ENCODE measurements at regions not wholly inside any gene's neighbourhood (a gene's known extent, or its start where the extent isn't known, plus 50 kb on each side); places are given as distances from the start of the nearest gene placed in this dataset.

GRCh38 chr10:108436096-108436495 is 1271.6 kb upstream of the SORCS1 start (continued):
- TF ChIP-seq TBP (IDR thresholded peaks at IDR 0.05; ENCODE audit: low read depth, low read length) (no peak), CREB1 (IDR thresholded peaks at IDR 0.05) (no peak), CEBPB (IDR thresholded peaks at IDR 0.05; ENCODE audit: low read depth, low read length) (no peak), BCL11A (IDR thresholded peaks at IDR 0.05; ENCODE audit: low read depth in 2 of 2, low read length in 2 of 2) (no peak)
- TF ChIP-seq, protein P1, sequence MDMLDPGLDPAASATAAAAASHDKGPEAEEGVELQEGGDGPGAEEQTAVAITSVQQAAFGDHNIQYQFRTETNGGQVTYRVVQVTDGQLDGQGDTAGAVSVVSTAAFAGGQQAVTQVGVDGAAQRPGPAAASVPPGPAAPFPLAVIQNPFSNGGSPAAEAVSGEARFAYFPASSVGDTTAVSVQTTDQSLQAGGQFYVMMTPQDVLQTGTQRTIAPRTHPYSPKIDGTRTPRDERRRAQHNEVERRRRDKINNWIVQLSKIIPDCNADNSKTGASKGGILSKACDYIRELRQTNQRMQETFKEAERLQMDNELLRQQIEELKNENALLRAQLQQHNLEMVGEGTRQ (IDR thresholded peaks at IDR 0.05; ENCODE audit: low read length): no peak
